NCI-H1048 (cell line): ENCODE measurements at regions not wholly inside any gene's neighbourhood (a gene's known extent, or its start where the extent isn't known, plus 50 kb on each side); places are given as distances from the start of the nearest gene placed in this dataset.

ENCODE experiments used
- DNase-seq: peaks from one replicate; lab custom pipeline; 2025; lab: John Stamatoyannopoulos, UW

DNA sequence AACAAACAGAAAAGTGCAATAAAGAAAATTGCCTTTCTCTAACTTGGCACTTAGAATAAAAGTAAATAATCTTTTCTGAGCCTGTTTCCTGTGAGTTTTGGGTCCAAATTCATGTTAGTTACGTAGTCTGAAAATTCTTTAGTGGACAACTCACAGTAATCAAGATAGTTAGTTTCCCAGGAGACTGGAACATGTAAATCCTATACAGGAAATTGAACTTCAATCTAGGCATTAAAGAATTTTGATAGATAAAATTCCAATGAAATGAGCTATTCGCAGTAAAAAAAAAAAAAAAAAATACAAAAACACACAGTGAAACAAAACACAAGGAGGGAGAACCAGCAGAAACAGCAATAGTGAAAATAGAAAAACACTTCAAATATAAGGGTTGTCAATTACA lies 83.8 kb upstream of the REG3G start:
- no peak for DNase-seq

DNA sequence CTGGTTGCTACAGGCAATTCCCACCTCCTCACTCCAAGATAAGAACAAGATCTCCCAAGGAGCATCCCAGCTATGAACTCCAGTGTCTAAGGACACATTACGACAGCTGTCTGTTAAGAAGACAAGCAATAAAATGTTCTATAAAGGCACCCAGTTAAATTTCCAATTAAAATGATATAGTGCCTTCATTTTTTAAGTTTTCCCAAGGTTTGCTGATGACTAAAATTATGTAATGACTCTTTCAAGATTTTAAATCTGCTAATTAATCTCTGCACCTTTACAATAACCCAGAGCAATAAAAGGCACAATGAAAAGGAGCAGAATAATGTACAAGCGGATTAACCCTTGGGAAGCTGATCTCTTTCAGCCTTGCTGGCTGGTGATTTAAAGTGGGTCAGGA lies 61.6 kb upstream of the REG3G start:
- no peak for DNase-seq

DNA sequence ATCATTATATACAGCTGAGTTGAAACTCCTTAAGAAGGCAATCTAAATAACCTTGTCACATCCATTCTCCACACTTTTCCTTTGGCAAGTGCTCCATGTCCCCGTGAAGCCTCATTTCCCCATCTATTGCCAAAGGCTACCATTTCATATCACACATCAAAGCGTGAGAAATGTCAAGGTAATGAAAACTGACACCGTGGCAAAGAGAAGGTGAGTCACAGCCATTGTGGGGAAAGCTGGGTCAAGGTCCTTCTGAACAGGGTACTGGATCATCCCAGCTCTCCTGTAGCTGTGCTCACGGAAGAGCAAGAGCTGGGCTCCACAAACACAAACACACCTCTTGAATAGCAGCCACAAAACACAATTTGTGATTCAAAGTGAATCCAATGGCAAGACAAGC lies 58.2 kb upstream of the REG3G start:
- DNase-seq = no peak

DNA sequence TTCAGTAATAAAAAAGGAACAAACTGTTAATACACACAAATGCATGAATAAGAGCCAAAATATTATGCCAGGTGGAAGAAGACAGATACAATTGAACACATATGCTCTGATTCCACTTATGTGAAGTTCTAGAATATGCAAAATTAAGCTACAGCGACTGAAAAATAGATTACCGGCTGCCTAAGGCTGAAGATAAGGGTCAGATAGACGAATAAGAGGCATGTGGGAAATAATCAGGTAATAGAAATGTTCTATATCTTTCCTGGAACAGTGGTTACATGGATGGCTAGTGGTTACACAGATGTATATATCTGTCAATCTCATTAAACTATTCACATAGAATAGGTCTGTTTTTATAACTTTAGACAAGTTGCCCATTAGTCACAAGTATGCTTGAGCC lies 51.9 kb upstream of the REG3G start:
- no peak for DNase-seq
